ENCODE measurements at regions not wholly inside any gene's neighbourhood (a gene's known extent, or its start where the extent isn't known, plus 50 kb on each side); places are given as distances from the start of the nearest gene placed in this dataset.

DNA sequence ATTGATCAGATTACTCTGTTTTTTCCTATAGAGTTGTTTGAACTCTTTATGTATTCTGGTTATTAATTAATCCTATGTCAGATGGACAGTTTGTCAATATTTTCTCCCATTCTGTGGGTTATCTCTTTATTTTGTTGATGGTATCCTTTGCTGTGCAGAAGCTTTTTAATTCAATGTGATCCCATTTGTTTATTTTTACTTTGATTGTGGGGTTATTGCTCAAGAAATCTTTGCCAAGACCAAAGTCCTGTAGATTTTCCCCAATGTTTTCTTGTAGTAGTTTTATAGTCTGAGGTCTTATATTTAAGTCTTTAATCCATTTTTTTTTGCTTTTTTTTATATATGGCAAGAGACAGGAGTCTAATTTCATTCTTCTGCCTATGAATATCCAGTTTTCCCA lies 86.2 kb upstream of the FIGN start:
- TF ChIP-seq, protein P1, sequence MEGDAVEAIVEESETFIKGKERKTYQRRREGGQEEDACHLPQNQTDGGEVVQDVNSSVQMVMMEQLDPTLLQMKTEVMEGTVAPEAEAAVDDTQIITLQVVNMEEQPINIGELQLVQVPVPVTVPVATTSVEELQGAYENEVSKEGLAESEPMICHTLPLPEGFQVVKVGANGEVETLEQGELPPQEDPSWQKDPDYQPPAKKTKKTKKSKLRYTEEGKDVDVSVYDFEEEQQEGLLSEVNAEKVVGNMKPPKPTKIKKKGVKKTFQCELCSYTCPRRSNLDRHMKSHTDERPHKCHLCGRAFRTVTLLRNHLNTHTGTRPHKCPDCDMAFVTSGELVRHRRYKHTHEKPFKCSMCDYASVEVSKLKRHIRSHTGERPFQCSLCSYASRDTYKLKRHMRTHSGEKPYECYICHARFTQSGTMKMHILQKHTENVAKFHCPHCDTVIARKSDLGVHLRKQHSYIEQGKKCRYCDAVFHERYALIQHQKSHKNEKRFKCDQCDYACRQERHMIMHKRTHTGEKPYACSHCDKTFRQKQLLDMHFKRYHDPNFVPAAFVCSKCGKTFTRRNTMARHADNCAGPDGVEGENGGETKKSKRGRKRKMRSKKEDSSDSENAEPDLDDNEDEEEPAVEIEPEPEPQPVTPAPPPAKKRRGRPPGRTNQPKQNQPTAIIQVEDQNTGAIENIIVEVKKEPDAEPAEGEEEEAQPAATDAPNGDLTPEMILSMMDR (conservative IDR thresholded peaks at IDR 0.05) = no peak
- H3K4me3 ChIP-seq (ENCODE audit: low read length) = no peak overlapping the region
- H3K9me3 ChIP-seq (ENCODE audit: control insufficient read depth, low read length) = no peaks in the 10 kb centered on the region
- peaks cover 6% of the 10 kb centered on the region for H3K9me3 Mint-ChIP-seq
- no peaks in the 10 kb centered on the region for H3K4me1 ChIP-seq (ENCODE audit: control insufficient read depth, insufficient read depth, low read length)
- no peaks in the 10 kb centered on the region for H3K27me3 ChIP-seq (ENCODE audit: control insufficient read depth, insufficient read depth, low read length, poor library complexity, severe bottlenecking)
- H3K36me3 ChIP-seq (ENCODE audit: control insufficient read depth, insufficient read depth, low read length) = no peaks in the 10 kb centered on the region
- H3K27ac ChIP-seq (ENCODE audit: low read depth, low read length) = no peak overlapping the region
- DNase-seq = no peak
- H3K27ac Mint-ChIP-seq = no peak overlapping the region
- no peak overlapping the region for H3K9ac ChIP-seq (ENCODE audit: extremely low read depth, low read length, poor library complexity, severe bottlenecking)
- no peaks in the 10 kb centered on the region for H3K4me1 Mint-ChIP-seq
- no peak overlapping the region for H3K4me3 Mint-ChIP-seq
- no peaks in the 10 kb centered on the region for H3K36me3 Mint-ChIP-seq (ENCODE audit: low read depth)
- no peaks in the 10 kb centered on the region for H3K27me3 Mint-ChIP-seq (ENCODE audit: insufficient read depth)

DNA sequence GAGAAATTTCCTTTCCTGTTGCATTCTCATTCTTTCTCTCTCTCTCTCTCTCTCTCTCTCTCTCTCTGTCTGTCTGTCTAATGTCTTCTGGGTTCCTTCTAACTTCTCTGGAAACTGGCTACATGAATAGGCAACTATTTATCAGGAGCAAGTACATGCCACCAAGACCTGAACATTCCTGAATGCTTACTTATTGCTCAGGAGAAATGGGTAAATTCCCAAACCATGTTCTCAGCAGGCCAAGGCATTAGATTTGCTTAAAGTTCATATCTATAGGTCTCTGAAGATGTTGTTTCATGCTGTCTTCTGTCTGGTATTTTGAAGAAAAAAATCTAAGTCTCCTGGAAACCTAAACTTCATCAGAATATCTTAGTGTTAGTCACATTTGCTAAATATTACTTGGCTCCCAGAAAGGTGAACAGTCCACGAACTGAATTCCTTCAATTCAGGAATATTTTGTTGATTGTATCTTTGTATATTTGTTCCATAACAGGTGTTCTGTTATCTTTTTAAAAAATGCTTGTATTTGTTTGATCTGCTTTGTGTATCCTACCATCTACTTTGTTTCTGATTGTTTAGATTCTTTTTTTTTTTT lies 77.2 kb upstream of the FIGN start:
- H3K36me3 Mint-ChIP-seq (ENCODE audit: low read depth) = no peaks in the 10 kb centered on the region
- H3K9me3 Mint-ChIP-seq = peaks cover 11% of the 10 kb centered on the region
- no peaks in the 10 kb centered on the region for H3K4me1 Mint-ChIP-seq
- Histone ChIP-seq H3K4me3 (ENCODE audit: low read length) (no peak overlapping the region), H3K9me3 (ENCODE audit: control insufficient read depth, low read length) (peaks cover 14% of the 10 kb centered on the region), H3K9ac (ENCODE audit: extremely low read depth, low read length, poor library complexity, severe bottlenecking) (no peak overlapping the region), H3K27ac (ENCODE audit: low read depth, low read length) (no peak overlapping the region), H3K4me1 (ENCODE audit: control insufficient read depth, insufficient read depth, low read length) (no peaks in the 10 kb centered on the region), H3K36me3 (ENCODE audit: control insufficient read depth, insufficient read depth, low read length) (no peaks in the 10 kb centered on the region), H3K27me3 (ENCODE audit: control insufficient read depth, insufficient read depth, low read length, poor library complexity, severe bottlenecking) (no peaks in the 10 kb centered on the region)
- H3K27ac Mint-ChIP-seq = no peak overlapping the region
- H3K27me3 Mint-ChIP-seq (ENCODE audit: insufficient read depth) = no peaks in the 10 kb centered on the region
- 100% methylated on average over 1 of the region's 1 CpG; no CpG with 5 or more reads in 1 of the 2 experiments for WGBS, 2 experiments (ENCODE audit: insufficient coverage in 1 of 2, insufficient read length in 1 of 2)
- no peak overlapping the region for H3K4me3 Mint-ChIP-seq
- no peak for DNase-seq
- TF ChIP-seq, protein P1 (conservative IDR thresholded peaks at IDR 0.05) = no peak

DNA sequence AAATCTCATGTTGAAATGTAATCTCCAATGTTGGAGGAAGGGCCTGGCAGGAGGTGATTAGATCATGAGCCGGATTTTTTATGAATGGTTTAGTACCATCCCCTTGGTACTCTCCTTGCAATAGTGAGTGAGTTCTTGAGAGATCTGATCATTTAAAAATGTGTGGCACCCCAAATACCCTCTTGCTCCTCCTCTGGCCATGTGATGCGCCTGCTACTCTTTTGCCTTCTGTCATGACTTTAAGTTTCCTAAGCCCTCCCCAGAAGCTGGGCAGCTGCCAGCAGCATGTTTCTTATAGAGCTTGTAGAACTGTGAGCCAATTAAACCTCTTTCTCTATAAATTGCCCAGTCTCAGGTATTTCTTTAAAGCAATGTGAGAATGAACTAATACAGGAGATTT lies 72.6 kb upstream of the FIGN start:
- Mint-ChIP-seq H3K4me1 (no peaks in the 10 kb centered on the region), H3K4me3 (no peak overlapping the region), H3K9me3 (peaks cover 2% of the 10 kb centered on the region), H3K27ac (no peak overlapping the region), H3K36me3 (ENCODE audit: low read depth) (no peaks in the 10 kb centered on the region), H3K27me3 (ENCODE audit: insufficient read depth) (no peaks in the 10 kb centered on the region)
- 92% methylated on average over 2 of the region's 2 CpGs; no CpG with 5 or more reads in 1 of the 2 experiments for WGBS, 2 experiments (ENCODE audit: insufficient coverage in 1 of 2, insufficient read length in 1 of 2)
- Histone ChIP-seq H3K27me3 (ENCODE audit: control insufficient read depth, insufficient read depth, low read length, poor library complexity, severe bottlenecking) (no peaks in the 10 kb centered on the region), H3K27ac (ENCODE audit: low read depth, low read length) (no peak overlapping the region), H3K4me3 (ENCODE audit: low read length) (no peak overlapping the region), H3K9me3 (ENCODE audit: control insufficient read depth, low read length) (peaks cover 8% of the 10 kb centered on the region), H3K4me1 (ENCODE audit: control insufficient read depth, insufficient read depth, low read length) (no peaks in the 10 kb centered on the region), H3K36me3 (ENCODE audit: control insufficient read depth, insufficient read depth, low read length) (no peaks in the 10 kb centered on the region), H3K9ac (ENCODE audit: extremely low read depth, low read length, poor library complexity, severe bottlenecking) (no peak overlapping the region)
- peak; percentile 57 for DNase-seq
- TF ChIP-seq, protein P1 (conservative IDR thresholded peaks at IDR 0.05) = peak; percentile 60

All from endodermal cell (in vitro differentiated cells).